ENCODE measurements at regions not wholly inside any gene's neighbourhood (a gene's known extent, or its start where the extent isn't known, plus 50 kb on each side); places are given as distances from the start of the nearest gene placed in this dataset.

DNA sequence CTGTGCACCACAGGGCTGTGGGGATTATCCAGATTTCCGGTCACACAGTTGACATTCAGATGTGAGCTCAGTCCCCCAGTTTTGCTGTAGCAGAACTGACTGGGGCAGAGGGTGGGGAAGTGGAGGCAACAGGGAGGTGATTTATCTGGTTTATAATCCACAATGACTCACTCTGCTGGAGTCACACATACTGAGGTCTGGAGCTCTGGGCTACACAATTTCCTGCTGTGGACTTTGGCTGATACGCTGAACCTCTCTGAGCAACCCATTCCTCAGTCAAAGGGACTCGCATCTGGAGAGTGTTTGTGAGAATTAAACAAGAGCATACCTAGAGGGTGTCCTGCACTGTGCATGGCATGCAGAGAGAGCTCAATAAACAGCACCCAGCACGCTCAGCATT lies 64.8 kb upstream of the PLPP4 start:
- TF ChIP-seq, protein P1, sequence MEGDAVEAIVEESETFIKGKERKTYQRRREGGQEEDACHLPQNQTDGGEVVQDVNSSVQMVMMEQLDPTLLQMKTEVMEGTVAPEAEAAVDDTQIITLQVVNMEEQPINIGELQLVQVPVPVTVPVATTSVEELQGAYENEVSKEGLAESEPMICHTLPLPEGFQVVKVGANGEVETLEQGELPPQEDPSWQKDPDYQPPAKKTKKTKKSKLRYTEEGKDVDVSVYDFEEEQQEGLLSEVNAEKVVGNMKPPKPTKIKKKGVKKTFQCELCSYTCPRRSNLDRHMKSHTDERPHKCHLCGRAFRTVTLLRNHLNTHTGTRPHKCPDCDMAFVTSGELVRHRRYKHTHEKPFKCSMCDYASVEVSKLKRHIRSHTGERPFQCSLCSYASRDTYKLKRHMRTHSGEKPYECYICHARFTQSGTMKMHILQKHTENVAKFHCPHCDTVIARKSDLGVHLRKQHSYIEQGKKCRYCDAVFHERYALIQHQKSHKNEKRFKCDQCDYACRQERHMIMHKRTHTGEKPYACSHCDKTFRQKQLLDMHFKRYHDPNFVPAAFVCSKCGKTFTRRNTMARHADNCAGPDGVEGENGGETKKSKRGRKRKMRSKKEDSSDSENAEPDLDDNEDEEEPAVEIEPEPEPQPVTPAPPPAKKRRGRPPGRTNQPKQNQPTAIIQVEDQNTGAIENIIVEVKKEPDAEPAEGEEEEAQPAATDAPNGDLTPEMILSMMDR (IDR thresholded peaks at IDR 0.05; ENCODE audit: insufficient read depth, low read length) = no peak
- no peak for TF ChIP-seq POLR2AphosphoS5 (IDR thresholded peaks at IDR 0.05; ENCODE audit: low read depth)
- no peak for TF ChIP-seq GABPA (IDR thresholded peaks at IDR 0.05; ENCODE audit: low read depth)
- no peak for TF ChIP-seq SPI1 (IDR thresholded peaks at IDR 0.05; ENCODE audit: borderline replicate concordance, low read depth)

All from HL-60 (cell line).